ENCODE measurements at regions not wholly inside any gene's neighbourhood (a gene's known extent, or its start where the extent isn't known, plus 50 kb on each side); places are given as distances from the start of the nearest gene placed in this dataset.

- Histone ChIP-seq H3K36me3 (ENCODE audit: insufficient read depth, low read length) (no peaks in the 10 kb centered on the region), H3F3A (ENCODE audit: low read depth) (no peaks in the 10 kb centered on the region), H3K4me1 (ENCODE audit: insufficient read depth, low read length, poor library complexity, severe bottlenecking) (no peaks in the 10 kb centered on the region), H4K20me1 (ENCODE audit: insufficient read depth, low read length, poor library complexity, severe bottlenecking) (no peaks in the 10 kb centered on the region), H3K9me3 (ENCODE audit: insufficient read depth, low read depth, low read length) (no peaks in the 10 kb centered on the region), H2AFZ (ENCODE audit: low read length) (no peak overlapping the region), H3K4me3 (ENCODE audit: low read length, poor library complexity, severe bottlenecking) (no peak overlapping the region), H3K79me2 (ENCODE audit: insufficient read depth, low read length) (no peaks in the 10 kb centered on the region), H3K4me2 (ENCODE audit: low read depth, low read length, poor library complexity, severe bottlenecking) (no peak overlapping the region), H3K9me2 (replicated peaks; ENCODE audit: low read depth, low read length) (no peaks in the 10 kb centered on the region), H3K9ac (ENCODE audit: low read depth, low read length, poor library complexity, severe bottlenecking) (no peak overlapping the region), H3K27me3 (ENCODE audit: insufficient read depth, low read length, poor library complexity, severe bottlenecking) (no peaks in the 10 kb centered on the region)
- TF ChIP-seq EZH2phosphoT487 (IDR thresholded peaks at IDR 0.05; ENCODE audit: borderline replicate concordance), result no peak
- TF ChIP-seq CTCF (conservative IDR thresholded peaks at IDR 0.05; ENCODE audit: low read length), result no peak
Measured at GRCh38 chr1:17912491-17912890, 157.4 kb downstream of the ACTL8 start.

- TF ChIP-seq EZH2phosphoT487 (IDR thresholded peaks at IDR 0.05; ENCODE audit: borderline replicate concordance), result no peak
- no peak for TF ChIP-seq CTCF (conservative IDR thresholded peaks at IDR 0.05; ENCODE audit: low read length)
- Histone ChIP-seq H3K79me2 (ENCODE audit: insufficient read depth, low read length) (no peaks in the 10 kb centered on the region), H3K36me3 (ENCODE audit: insufficient read depth, low read length) (no peaks in the 10 kb centered on the region), H4K20me1 (ENCODE audit: insufficient read depth, low read length, poor library complexity, severe bottlenecking) (no peaks in the 10 kb centered on the region), H3K4me3 (ENCODE audit: low read length, poor library complexity, severe bottlenecking) (no peak overlapping the region), H3K27me3 (ENCODE audit: insufficient read depth, low read length, poor library complexity, severe bottlenecking) (no peaks in the 10 kb centered on the region), H3K9me2 (replicated peaks; ENCODE audit: low read depth, low read length) (no peaks in the 10 kb centered on the region), H2AFZ (ENCODE audit: low read length) (no peak overlapping the region), H3K9ac (ENCODE audit: low read depth, low read length, poor library complexity, severe bottlenecking) (no peak overlapping the region), H3K9me3 (ENCODE audit: insufficient read depth, low read depth, low read length) (no peaks in the 10 kb centered on the region), H3K4me1 (ENCODE audit: insufficient read depth, low read length, poor library complexity, severe bottlenecking) (no peaks in the 10 kb centered on the region), H3K4me2 (ENCODE audit: low read depth, low read length, poor library complexity, severe bottlenecking) (no peak overlapping the region), H3F3A (ENCODE audit: low read depth) (no peaks in the 10 kb centered on the region)
Measured at GRCh38 chr1:17913326-17914115, 158.4 kb downstream of the ACTL8 start.

- H3K9ac ChIP-seq (ENCODE audit: low read depth, low read length, poor library complexity, severe bottlenecking), result no peak overlapping the region
- no peaks in the 10 kb centered on the region for H3K36me3 ChIP-seq (ENCODE audit: insufficient read depth, low read length)
- H3K27me3 ChIP-seq (ENCODE audit: insufficient read depth, low read length, poor library complexity, severe bottlenecking), result no peaks in the 10 kb centered on the region
- no peaks in the 10 kb centered on the region for H3K9me3 ChIP-seq (ENCODE audit: insufficient read depth, low read depth, low read length)
- no peaks in the 10 kb centered on the region for H3K79me2 ChIP-seq (ENCODE audit: insufficient read depth, low read length)
- no peaks in the 10 kb centered on the region for H4K20me1 ChIP-seq (ENCODE audit: insufficient read depth, low read length, poor library complexity, severe bottlenecking)
- H3F3A ChIP-seq (ENCODE audit: low read depth), result no peaks in the 10 kb centered on the region
- TF ChIP-seq EZH2phosphoT487 (IDR thresholded peaks at IDR 0.05; ENCODE audit: borderline replicate concordance) (no peak), CTCF (conservative IDR thresholded peaks at IDR 0.05; ENCODE audit: low read length) (no peak)
- H3K4me1 ChIP-seq (ENCODE audit: insufficient read depth, low read length, poor library complexity, severe bottlenecking), result no peaks in the 10 kb centered on the region
- no peak overlapping the region for H3K4me3 ChIP-seq (ENCODE audit: low read length, poor library complexity, severe bottlenecking)
- H2AFZ ChIP-seq (ENCODE audit: low read length), result no peak overlapping the region
- no peaks in the 10 kb centered on the region for H3K9me2 ChIP-seq (replicated peaks; ENCODE audit: low read depth, low read length)
- no peak overlapping the region for H3K4me2 ChIP-seq (ENCODE audit: low read depth, low read length, poor library complexity, severe bottlenecking)
Measured at GRCh38 chr1:17914131-17914530, 159.0 kb downstream of the ACTL8 start.
